HEK293 (cell line): ENCODE measurements at regions not wholly inside any gene's neighbourhood (a gene's known extent, or its start where the extent isn't known, plus 50 kb on each side); places are given as distances from the start of the nearest gene placed in this dataset.

Source experiments
- CTCF ChIA-PET: fragments of 350-600 bp; formaldehyde crosslinking; extraction: SDS; loops from one replicate; lab custom pipeline; 2021; ENCODE audit warnings: antibody characterized with exemption; lab: Yijun Ruan, JAX
- POLR2A ChIA-PET: fragments of 300-600 bp; formaldehyde crosslinking; extraction: SDS; loops from one replicate; lab custom pipeline; 2020; ENCODE audit warnings: antibody characterized with exemption, inconsistent platforms; lab: Yijun Ruan, JAX
- H3K27ac ChIP-seq: fragments of 200-500 bp; sonication (Bioruptor generic); 2 replicates; pipeline ENCODE4 v1.5.1; 2014; ENCODE audit warnings: low read depth, low read length, control low read depth, inconsistent platforms; ENCODE audit errors: extremely low read depth
- H3K36me3 ChIP-seq, 2 experiments: fragments of 200-500 bp in 1 of 2; sonication (Bioruptor generic) in 1 of 2; 1 replicate in 1 of 2; 2 replicates in 1 of 2; pipeline ENCODE4 v1.5.1; 2014 to 2017; ENCODE audit warnings: inconsistent platforms in 2 of 2, low read length in 2 of 2; ENCODE audit not compliant: control insufficient read depth in 2 of 2, insufficient read depth in 1 of 2
- H3K4me1 ChIP-seq: fragments of 200-500 bp; sonication (Bioruptor generic); 2 replicates; pipeline ENCODE4 v1.5.1; 2014; ENCODE audit warnings: mild to moderate bottlenecking, low read length, inconsistent platforms; ENCODE audit not compliant: control insufficient read depth, insufficient read depth
- H3K4me3 ChIP-seq: 2 replicates; pipeline ENCODE4 v1.5.1; 2011; ENCODE audit warnings: low read depth, mild to moderate bottlenecking, control low read depth, low read length, moderate library complexity
- H3K9me3 ChIP-seq: fragments of 200-500 bp; sonication (Bioruptor generic); 2 replicates; pipeline ENCODE4 v1.5.1; 2014; ENCODE audit warnings: low read depth, low read length, inconsistent platforms; ENCODE audit not compliant: control insufficient read depth, insufficient read depth
- GLIS2 ChIP-seq: fragments of 450-650 bp; formaldehyde crosslinking; IDR thresholded peaks from 2 replicates; pipeline ENCODE4 v1.5.1; 2016; ENCODE audit warnings: missing biosample characterization, missing genetic modification characterization
- KLF16 ChIP-seq: fragments of 450-650 bp; formaldehyde crosslinking; IDR thresholded peaks from 2 replicates; pipeline ENCODE4 v1.5.1; 2017; ENCODE audit warnings: missing biosample characterization, missing genetic modification characterization
- PBX3 ChIP-seq: sonication (generic); formaldehyde crosslinking; IDR thresholded peaks from 2 replicates; pipeline ENCODE4 v1.8.1; 2022; ENCODE audit warnings: mild to moderate bottlenecking, moderate library complexity, missing genetic modification reagents
- PRDM6 ChIP-seq: fragments of 450-650 bp; formaldehyde crosslinking; IDR thresholded peaks from 2 replicates; pipeline ENCODE4 v1.5.1; 2017; ENCODE audit warnings: missing biosample characterization, missing genetic modification characterization
- REPIN1 ChIP-seq: fragments of 450-650 bp; formaldehyde crosslinking; IDR thresholded peaks from 2 replicates; pipeline ENCODE4 v1.5.1; 2017; ENCODE audit warnings: missing biosample characterization, missing genetic modification characterization, low read depth
- SP2 ChIP-seq: fragments of 450-650 bp; formaldehyde crosslinking; IDR thresholded peaks from 2 replicates; pipeline ENCODE4 v1.5.1; 2016; ENCODE audit warnings: missing biosample characterization, missing genetic modification characterization
- SP7 ChIP-seq: fragments of 450-650 bp; formaldehyde crosslinking; IDR thresholded peaks from 2 replicates; pipeline ENCODE4 v1.5.1; 2016; ENCODE audit warnings: missing biosample characterization, missing genetic modification characterization
- ZNF121 ChIP-seq: fragments of 450-650 bp; formaldehyde crosslinking; IDR thresholded peaks from 2 replicates; pipeline ENCODE4 v1.5.1; 2016; ENCODE audit warnings: missing biosample characterization, missing genetic modification characterization
- ZNF223 ChIP-seq: fragments of 450-650 bp; formaldehyde crosslinking; IDR thresholded peaks from 2 replicates; pipeline ENCODE4 v1.5.1; 2016; ENCODE audit warnings: missing biosample characterization, missing genetic modification characterization
- ZNF394 ChIP-seq: fragments of 450-650 bp; formaldehyde crosslinking; IDR thresholded peaks from 2 replicates; pipeline ENCODE4 v1.5.1; 2016; ENCODE audit warnings: missing biosample characterization, missing genetic modification characterization, mild to moderate bottlenecking, moderate library complexity, borderline replicate concordance
- ZNF530 ChIP-seq: fragments of 450-650 bp; formaldehyde crosslinking; IDR thresholded peaks from 2 replicates; pipeline ENCODE4 v1.5.1; 2016; ENCODE audit warnings: low read depth, missing biosample characterization, missing genetic modification characterization
- ZNF785 ChIP-seq: fragments of 450-650 bp; formaldehyde crosslinking; IDR thresholded peaks from 2 replicates; pipeline ENCODE4 v1.5.1; 2016; ENCODE audit warnings: missing biosample characterization, missing genetic modification characterization
- ZSCAN16 ChIP-seq: fragments of 450-650 bp; formaldehyde crosslinking; IDR thresholded peaks from 2 replicates; pipeline ENCODE4 v1.5.1; 2016; ENCODE audit warnings: missing biosample characterization, missing genetic modification characterization
- TF ChIP-seq, protein P1 (sequence below): fragments of 450-650 bp; formaldehyde crosslinking; conservative IDR thresholded peaks from 2 replicates; pipeline ENCODE4 v1.5.1; 2016; ENCODE audit warnings: low read depth, missing biosample characterization, missing genetic modification characterization
- TF ChIP-seq, protein P2 (sequence below): fragments of 450-650 bp; formaldehyde crosslinking; IDR thresholded peaks from 2 replicates; pipeline ENCODE4 v1.5.1; 2016; ENCODE audit warnings: missing biosample characterization, missing genetic modification characterization, borderline replicate concordance

- TF ChIP-seq PRDM6 (tag by site-specific recombination) = no peak
- no peak for TF ChIP-seq ZNF121 (tag by site-specific recombination)
These were observed 226.9 kb downstream of the LRRK2 start (continued) for GRCh38 chr12:40451661-40452060.

GRCh38 chr12:40464121-40464520 is 228.1 kb upstream of the CNTN1 start:
- H3K4me3 ChIP-seq = no peak overlapping the region
- no peaks in the 10 kb centered on the region for H3K9me3 ChIP-seq
- H3K27ac ChIP-seq = no peak overlapping the region
- ChIA-PET CTCF (no interaction called here), POLR2A (no interaction called here)
- H3K36me3 ChIP-seq = no peaks in the 10 kb centered on the region
- no peaks in the 10 kb centered on the region for H3K4me1 ChIP-seq
- TF ChIP-seq ZNF530 (tag by site-specific recombination) (no peak), ZNF121 (tag by site-specific recombination) (no peak), REPIN1 (tag by site-specific recombination) (no peak), ZNF785 (tag by site-specific recombination) (no peak), KLF16 (tag by site-specific recombination) (no peak), SP2 (tag by site-specific recombination) (no peak), PBX3 (CRISPR knock-in tag) (no peak), ZSCAN16 (tag by site-specific recombination) (no peak), SP7 (no peak), ZNF223 (no peak), GLIS2 (tag by site-specific recombination) (no peak), ZNF394 (no peak)
- TF ChIP-seq, protein P1, sequence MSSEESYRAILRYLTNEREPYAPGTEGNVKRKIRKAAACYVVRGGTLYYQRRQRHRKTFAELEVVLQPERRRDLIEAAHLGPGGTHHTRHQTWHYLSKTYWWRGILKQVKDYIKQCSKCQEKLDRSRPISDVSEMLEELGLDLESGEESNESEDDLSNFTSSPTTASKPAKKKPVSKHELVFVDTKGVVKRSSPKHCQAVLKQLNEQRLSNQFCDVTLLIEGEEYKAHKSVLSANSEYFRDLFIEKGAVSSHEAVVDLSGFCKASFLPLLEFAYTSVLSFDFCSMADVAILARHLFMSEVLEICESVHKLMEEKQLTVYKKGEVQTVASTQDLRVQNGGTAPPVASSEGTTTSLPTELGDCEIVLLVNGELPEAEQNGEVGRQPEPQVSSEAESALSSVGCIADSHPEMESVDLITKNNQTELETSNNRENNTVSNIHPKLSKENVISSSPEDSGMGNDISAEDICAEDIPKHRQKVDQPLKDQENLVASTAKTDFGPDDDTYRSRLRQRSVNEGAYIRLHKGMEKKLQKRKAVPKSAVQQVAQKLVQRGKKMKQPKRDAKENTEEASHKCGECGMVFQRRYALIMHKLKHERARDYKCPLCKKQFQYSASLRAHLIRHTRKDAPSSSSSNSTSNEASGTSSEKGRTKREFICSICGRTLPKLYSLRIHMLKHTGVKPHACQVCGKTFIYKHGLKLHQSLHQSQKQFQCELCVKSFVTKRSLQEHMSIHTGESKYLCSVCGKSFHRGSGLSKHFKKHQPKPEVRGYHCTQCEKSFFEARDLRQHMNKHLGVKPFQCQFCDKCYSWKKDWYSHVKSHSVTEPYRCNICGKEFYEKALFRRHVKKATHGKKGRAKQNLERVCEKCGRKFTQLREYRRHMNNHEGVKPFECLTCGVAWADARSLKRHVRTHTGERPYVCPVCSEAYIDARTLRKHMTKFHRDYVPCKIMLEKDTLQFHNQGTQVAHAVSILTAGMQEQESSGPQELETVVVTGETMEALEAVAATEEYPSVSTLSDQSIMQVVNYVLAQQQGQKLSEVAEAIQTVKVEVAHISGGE (tag by site-specific recombination) = no peak
- TF ChIP-seq, protein P2, sequence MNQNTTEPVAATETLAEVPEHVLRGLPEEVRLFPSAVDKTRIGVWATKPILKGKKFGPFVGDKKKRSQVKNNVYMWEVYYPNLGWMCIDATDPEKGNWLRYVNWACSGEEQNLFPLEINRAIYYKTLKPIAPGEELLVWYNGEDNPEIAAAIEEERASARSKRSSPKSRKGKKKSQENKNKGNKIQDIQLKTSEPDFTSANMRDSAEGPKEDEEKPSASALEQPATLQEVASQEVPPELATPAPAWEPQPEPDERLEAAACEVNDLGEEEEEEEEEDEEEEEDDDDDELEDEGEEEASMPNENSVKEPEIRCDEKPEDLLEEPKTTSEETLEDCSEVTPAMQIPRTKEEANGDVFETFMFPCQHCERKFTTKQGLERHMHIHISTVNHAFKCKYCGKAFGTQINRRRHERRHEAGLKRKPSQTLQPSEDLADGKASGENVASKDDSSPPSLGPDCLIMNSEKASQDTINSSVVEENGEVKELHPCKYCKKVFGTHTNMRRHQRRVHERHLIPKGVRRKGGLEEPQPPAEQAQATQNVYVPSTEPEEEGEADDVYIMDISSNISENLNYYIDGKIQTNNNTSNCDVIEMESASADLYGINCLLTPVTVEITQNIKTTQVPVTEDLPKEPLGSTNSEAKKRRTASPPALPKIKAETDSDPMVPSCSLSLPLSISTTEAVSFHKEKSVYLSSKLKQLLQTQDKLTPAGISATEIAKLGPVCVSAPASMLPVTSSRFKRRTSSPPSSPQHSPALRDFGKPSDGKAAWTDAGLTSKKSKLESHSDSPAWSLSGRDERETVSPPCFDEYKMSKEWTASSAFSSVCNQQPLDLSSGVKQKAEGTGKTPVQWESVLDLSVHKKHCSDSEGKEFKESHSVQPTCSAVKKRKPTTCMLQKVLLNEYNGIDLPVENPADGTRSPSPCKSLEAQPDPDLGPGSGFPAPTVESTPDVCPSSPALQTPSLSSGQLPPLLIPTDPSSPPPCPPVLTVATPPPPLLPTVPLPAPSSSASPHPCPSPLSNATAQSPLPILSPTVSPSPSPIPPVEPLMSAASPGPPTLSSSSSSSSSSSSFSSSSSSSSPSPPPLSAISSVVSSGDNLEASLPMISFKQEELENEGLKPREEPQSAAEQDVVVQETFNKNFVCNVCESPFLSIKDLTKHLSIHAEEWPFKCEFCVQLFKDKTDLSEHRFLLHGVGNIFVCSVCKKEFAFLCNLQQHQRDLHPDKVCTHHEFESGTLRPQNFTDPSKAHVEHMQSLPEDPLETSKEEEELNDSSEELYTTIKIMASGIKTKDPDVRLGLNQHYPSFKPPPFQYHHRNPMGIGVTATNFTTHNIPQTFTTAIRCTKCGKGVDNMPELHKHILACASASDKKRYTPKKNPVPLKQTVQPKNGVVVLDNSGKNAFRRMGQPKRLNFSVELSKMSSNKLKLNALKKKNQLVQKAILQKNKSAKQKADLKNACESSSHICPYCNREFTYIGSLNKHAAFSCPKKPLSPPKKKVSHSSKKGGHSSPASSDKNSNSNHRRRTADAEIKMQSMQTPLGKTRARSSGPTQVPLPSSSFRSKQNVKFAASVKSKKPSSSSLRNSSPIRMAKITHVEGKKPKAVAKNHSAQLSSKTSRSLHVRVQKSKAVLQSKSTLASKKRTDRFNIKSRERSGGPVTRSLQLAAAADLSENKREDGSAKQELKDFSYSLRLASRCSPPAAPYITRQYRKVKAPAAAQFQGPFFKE = no peak
